GM19238 (cell line): ENCODE measurements at regions not wholly inside any gene's neighbourhood (a gene's known extent, or its start where the extent isn't known, plus 50 kb on each side); places are given as distances from the start of the nearest gene placed in this dataset.

Experiments
- DNase-seq: peaks from one replicate; pipeline ENCODE4 v3.0.0; 2011; ENCODE audit warnings: low spot score; ENCODE audit not compliant: insufficient read length

- DNase-seq: no peak
Observed at GRCh38 chr4:176898791-176899190, 106.1 kb upstream of the VEGFC start.

DNA sequence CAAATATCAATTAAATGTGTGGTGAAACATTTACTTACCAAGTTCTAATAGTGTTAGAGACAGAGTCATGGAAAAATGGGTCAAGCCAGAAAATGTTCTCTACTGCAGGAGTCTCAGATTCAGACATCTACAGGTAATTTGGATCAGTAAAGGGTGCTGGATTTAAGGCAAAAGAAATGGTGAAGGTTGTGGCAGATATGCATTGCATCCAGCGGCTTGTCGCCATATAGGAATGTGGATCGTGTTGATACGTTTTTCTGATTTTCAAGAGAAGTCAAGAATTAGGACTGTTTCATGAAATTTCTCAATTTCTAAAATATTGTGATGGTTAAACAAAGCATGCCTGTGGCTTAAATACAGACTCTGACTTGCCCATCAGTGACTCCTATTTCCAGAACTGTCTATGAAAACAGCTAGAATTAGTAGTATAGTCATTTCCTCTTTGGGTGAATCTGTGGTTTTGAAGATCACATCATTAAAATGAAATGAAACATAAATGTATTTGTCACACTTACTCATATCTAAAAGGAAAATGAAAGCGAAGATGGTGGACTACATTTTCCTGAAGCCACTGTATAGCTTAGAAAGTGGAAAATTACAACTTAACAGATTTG, 110.1 kb upstream of the VEGFC start:
- no peak for DNase-seq

DNA sequence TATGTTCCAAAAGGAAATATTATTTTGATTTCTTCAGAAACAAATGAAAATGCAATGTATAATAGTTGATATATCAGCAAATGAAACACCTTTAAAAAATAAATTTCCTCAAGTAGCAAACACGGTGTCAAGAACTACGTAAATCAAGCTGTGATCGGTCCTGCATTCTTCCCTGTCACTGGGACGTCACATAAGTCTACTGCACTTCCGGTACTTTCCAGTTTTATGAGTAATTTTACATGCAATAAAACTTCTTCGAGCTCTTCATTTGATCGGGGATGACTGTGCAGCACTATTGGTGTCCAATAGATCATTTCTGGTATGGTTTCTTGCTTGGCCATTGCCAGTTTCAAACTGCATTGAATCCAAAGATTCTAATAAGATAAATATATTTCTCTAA, 114.0 kb upstream of the VEGFC start:
- DNase-seq: no peak

DNA sequence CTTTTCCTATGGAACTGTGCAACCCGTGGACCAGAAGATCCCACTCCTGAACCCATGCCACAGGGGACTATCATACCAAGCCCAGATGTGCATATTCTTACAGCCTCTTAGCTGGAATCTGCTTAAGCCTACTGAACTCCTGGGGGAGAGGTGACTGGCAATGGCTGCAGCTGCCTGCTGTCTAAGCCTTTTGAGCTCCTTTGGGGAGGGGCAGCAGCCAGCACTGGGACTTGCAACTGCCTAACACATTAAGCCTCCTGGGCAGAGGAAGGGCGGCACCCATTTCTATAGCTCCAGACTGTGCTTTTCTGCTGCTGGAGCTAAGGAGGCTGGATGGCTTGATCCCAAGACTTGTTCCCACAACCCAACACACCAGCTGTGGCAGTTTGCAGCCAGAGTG, 117.9 kb upstream of the VEGFC start:
- no peak for DNase-seq

- no peak for DNase-seq
Observed at GRCh38 chr4:176919631-176920030, 126.9 kb upstream of the VEGFC start.

DNA sequence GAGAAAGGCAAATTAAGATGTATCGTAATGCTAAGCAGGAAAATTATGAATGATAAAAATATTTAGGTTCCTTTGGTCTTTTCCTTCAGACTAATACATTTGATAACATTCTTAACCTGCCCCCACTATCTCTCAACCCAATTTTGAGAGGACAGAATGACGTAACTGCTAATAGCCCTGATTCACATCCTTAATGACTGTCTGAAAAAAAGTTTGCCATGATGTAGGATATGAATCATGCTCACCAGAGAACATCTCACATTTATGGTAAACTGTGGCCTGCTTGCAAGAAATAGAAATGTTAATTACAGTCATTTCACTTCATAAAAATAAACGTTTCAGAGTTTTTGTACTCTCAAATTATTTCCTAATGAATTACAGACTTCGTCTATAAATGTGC, 128.0 kb upstream of the VEGFC start:
- no peak for DNase-seq

DNA sequence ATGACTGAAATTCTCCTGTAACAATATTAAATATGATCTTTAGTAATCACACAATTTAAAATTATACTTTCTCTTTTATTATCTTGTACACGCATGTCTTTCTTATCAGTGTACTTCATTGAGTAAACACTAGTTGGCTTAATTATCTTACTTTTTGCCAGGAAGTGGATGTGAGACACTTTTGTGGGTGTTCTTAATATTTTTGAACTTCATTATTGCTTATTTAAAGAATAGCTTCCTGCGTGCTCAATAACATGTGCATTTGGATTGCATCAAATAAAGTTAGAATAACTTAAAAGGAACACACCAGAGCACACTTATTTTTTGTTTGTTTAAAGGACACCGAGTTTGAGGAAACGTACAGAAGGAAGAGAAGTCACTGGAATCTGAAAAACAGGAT, 128.5 kb upstream of the VEGFC start:
- no peak for DNase-seq

GRCh38 chr4:176924238-176924637, 131.5 kb upstream of the VEGFC start:
- no peak for DNase-seq

- DNase-seq: no peak
Observed at GRCh38 chr4:176925962-176926361, 133.2 kb upstream of the VEGFC start.

DNA sequence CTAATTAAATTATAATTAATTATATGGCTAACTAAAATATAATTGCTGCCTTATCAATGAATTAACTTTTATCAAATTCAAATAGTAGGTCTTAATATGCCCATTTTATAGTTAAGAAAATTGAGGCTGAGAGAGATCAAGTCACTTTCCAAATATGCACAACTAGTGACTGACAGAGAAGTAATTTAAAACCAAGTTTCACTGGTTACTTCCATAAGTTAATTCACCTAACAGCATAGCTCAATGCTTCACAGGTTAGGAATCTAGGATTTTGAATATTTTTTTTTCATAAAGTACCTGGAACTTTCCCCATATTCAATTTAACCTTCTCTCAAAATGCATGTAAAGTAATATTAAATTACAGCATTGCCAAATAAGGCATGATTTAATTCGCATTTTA, 134.4 kb upstream of the VEGFC start:
- no peak for DNase-seq

DNA sequence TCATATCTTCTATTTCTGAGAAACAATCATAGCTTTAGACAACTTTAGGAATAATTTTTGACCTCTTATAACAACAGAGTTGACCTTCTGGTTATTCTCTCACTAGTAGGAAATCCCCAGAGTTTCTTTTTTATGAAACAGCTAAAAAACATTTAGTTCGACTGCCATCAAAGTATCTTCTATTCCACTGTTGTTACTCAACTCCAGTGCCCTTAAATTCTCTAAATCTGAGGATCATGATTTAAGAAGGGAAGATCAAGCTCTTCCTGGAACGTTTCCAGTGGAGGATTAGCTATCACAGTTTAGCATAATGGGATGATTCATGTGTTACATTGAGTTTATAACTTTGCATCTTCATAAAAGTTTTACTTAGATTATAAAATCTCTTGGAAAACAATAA, 134.9 kb upstream of the VEGFC start:
- DNase-seq: no peak

DNA sequence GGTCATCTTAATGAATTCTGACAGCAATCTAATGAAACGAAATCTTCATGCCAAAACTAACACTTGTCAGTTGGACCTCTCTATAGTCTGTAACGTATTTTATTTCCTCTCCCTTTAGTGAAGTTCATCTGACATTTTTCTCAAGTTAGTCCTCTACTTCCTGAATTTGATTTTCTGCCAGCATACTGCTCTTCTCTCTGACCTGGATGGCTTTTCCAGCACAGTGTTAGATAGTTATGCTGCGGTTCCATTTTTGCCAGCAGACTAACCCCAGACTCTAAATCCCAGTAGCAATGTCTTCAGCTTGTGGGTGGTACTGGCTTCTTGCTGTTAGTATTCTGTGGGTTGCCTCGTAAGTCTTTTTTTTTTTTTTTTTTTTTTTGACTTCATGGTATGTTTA, 146.7 kb upstream of the VEGFC start:
- no peak for DNase-seq

DNA sequence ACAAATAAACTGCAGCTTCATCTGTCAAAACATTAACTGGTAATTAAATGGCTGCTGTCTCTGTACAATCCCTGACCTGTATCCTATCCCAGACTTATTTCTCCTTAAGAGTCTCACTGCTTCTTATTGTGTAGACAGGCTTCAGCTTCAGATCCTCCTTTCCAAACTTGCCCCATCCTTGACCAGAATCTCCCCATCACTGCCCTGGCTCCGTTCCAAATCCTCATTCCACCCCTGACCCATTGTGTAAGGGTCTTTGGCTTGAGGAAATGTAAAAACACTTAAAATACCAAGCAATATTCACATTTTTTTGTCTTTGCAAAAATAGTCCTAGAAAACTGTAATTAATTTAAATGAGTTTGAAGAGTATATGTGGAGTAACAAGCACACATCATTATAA, 152.6 kb upstream of the VEGFC start:
- DNase-seq: no peak

- DNase-seq: no peak
Observed at GRCh38 chr4:176949029-176949428, 156.3 kb upstream of the VEGFC start.

DNA sequence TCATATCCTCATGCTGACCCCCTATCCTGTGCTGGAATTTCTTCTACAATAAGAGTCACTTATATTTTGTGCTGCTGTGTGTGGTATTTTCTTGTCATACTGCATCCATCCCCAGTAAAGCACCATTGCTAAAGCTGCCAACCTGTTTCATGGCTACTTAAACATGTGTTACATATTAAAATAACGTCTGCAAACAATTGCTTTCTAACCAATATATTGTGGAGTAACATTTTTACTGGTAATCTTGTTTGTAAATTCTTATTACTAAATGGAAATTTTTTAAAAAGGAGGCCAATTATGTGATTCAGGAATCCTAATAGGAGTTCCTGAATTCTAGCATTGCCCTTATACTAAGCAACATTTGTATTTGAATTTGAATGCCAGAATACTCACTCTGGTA, 160.3 kb upstream of the VEGFC start:
- no peak for DNase-seq

DNA sequence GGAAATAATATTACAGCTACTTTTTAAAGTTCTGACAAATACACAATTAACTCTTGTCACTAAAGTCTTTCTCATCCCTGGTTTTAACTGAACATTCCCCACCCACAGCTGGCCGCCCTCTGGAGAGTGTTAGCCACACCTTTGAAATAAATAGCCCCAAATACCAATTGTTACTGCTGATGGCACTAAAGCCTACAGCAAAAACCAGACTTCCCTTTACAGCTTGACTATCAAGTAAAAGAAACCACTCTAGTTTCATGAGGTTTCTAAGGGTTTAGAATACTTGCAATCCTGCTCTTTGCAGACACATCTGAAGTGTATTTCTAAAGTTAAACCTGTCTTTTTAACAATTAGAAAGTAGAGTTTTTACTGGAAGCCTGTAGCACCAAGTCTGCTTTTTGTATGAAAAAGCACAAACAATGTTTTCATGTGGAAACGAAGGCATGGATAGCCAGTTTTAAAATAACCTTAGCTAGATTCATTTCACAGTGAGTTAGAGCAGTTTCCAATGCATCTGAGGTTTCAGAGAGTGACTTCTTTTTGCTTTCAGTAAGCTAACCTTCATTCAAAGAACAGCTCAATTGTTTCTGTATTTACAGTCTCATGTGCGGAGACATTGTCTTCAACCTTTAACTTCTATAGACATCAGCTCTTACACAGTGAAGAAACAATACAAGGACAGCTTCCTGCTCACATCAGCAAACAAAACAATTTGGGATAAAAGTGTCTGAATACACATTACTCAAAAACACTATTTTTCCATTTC, 164.8 kb upstream of the VEGFC start:
- no peak for DNase-seq

DNA sequence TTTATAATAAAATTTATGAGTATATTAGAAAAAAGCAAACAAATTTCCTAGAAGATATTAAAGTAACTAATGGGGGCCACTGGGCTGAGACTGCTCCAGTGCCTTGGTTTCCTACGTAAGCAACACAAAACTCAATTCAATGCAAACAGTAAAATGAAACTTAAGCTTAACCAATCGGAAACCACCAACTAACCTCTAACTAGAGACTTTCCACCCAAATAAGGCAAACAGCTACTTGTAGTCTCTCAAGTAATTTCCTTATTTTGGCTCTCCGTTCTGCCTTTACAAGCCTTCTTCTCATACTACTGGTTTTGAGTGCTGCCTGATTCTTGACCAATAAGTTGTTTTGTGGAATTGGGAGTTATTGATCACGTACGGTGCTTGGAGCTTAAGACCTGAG, 167.3 kb upstream of the VEGFC start:
- DNase-seq: no peak

DNA sequence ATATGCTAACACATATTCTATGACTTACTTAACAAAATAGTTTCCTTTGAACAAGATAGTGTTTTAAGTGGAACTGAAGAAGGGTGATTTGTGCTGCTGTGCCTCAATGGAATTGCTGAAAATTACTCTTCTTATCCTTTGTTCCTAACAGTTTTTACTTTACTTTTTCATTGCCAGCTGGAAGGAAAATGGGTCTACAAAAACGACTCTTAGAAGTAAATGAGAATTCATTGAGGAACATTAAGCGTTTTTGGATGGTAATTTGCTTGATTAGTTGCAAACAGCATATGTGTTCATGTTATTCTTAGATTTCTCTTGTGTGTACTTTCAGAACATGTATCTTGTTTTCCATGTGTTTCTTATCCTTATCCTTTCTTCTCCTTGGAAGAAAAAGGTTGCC, 170.4 kb upstream of the VEGFC start:
- no peak for DNase-seq

- no peak for DNase-seq
Observed at GRCh38 chr4:176964116-176964691, 171.5 kb upstream of the VEGFC start.

DNA sequence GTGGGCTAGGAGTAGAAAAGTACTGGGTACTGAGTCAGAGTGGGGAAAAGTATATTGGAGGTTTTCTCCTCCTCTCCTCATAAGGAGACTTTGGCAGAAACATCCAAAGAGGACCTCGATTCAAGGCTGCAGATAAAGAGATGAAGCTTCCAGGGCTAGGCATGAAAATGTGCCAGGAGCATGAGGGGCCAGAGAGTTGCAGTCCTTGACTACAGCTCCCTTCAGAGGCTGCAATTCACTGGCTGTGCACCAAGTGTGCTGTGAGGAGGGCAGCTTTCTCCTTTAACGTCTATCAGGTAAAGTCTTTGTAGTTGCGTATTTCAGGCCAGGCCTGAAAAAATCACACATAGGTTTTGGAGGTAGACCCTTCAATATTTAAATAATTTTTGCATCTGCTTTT, 174.9 kb upstream of the VEGFC start:
- DNase-seq: no peak

DNA sequence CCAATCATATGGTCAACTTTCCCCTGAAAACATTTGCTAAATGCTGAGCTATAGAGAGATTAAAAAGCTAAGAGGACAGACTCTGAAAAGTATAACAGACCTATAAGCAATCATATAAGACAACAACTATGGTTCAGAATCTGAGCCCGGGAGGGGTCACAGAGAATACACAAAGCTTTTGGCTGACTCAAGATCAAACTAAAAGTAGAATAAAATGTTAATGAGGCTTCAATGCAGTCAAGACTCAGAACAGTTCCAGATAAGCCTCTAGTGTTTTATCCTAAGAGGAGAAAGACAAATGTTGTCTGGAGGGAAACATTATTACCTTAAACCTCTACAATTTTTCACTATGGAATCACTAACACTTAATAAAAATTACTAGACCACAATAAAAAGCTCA, 175.4 kb upstream of the VEGFC start:
- no peak for DNase-seq

- no peak for DNase-seq
Observed at GRCh38 chr4:176969011-176969410, 176.3 kb upstream of the VEGFC start.

- DNase-seq: no peak
Observed at GRCh38 chr4:176970853-176971252, 178.1 kb upstream of the VEGFC start.
